SK-N-SH (cell line): ENCODE measurements at regions not wholly inside any gene's neighbourhood (a gene's known extent, or its start where the extent isn't known, plus 50 kb on each side); places are given as distances from the start of the nearest gene placed in this dataset.

Source experiments
- CTCF ChIA-PET: fragments of 300-600, 350-600 bp; formaldehyde crosslinking; extraction: SDS; loops from one replicate; lab custom pipeline; 2021; lab: Yijun Ruan, JAX
- POLR2A ChIA-PET: fragments of 350-600 bp; sonication (Branson Sonifier 250); formaldehyde crosslinking; extraction: SDS; loops from one replicate; lab custom pipeline; 2020; ENCODE audit warnings: antibody characterized with exemption, inconsistent platforms; lab: Yijun Ruan, JAX
- DNase-seq: peaks from one replicate; pipeline ENCODE4 v3.0.0; 2012
- H2AFZ ChIP-seq: fragments of 200-600 bp; sonication (generic); 2 replicates; pipeline ENCODE4 v1.8.1; 2016; ENCODE audit warnings: antibody characterized with exemption, mild to moderate bottlenecking, low read depth
- H3F3A ChIP-seq: fragments of 200-600 bp; sonication (generic); replicated peaks from 2 replicates; pipeline ENCODE3; 2016; ENCODE audit warnings: antibody characterized with exemption, mild to moderate bottlenecking; ENCODE audit not compliant: insufficient read depth
- H3K27ac ChIP-seq, 2 experiments: fragments of 200-500 bp in 1 of 2; fragments of 200-600 bp in 1 of 2; sonication (Bioruptor generic) in 1 of 2; sonication (generic), shearing (Covaris generic) in 1 of 2; 2 replicates each; pipeline versions ENCODE4 v1.5.1 to v1.6.1; 2014 to 2016; ENCODE audit warnings: low read depth in 2 of 2, inconsistent platforms in 1 of 2, low read length in 1 of 2, mild to moderate bottlenecking in 1 of 2, mixed read lengths in 1 of 2
- H3K27me3 ChIP-seq: fragments of 200-600 bp; sonication (generic), shearing (Covaris generic); 2 replicates; pipeline ENCODE4 v1.6.1; 2016; ENCODE audit warnings: mixed run types; ENCODE audit not compliant: insufficient read depth
- H3K36me3 ChIP-seq, 2 experiments: fragments of 200-500 bp in 1 of 2; fragments of 200-600 bp in 1 of 2; sonication (Bioruptor generic) in 1 of 2; sonication (generic) in 1 of 2; replicated peaks in 1 of 2; 2 replicates each; pipeline versions ENCODE3 to v1.5.1; 2014 to 2016; ENCODE audit warnings: low read length in 1 of 2, mild to moderate bottlenecking in 1 of 2; ENCODE audit not compliant: insufficient read depth in 2 of 2, control insufficient read depth in 1 of 2
- H3K4me1 ChIP-seq, 2 experiments: fragments of 200-500 bp in 1 of 2; fragments of 200-600 bp in 1 of 2; sonication (Bioruptor generic) in 1 of 2; sonication (generic), shearing (Covaris generic) in 1 of 2; 2 replicates each; pipeline versions ENCODE4 v1.5.1 to v1.6.1; 2014 to 2016; ENCODE audit warnings: low read depth in 1 of 2, low read length in 1 of 2, mixed run types in 1 of 2; ENCODE audit not compliant: insufficient read depth in 2 of 2, control insufficient read depth in 1 of 2
- H3K4me2 ChIP-seq: fragments of 200-600 bp; sonication (generic), shearing (Covaris generic); 2 replicates; pipeline ENCODE4 v1.6.1; 2017; ENCODE audit warnings: mixed run types
- H3K4me3 ChIP-seq, 2 experiments: fragments of 200-500 bp in 1 of 2; fragments of 200-600 bp in 1 of 2; sonication (Bioruptor generic) in 1 of 2; sonication (generic), shearing (Covaris generic) in 1 of 2; 2 replicates each; pipeline versions ENCODE4 v1.5.1 to v1.8.1; 2014 to 2016; ENCODE audit warnings: low read depth in 2 of 2, inconsistent platforms in 1 of 2, low read length in 1 of 2, mild to moderate bottlenecking in 1 of 2, mixed read lengths in 1 of 2, moderate library complexity in 1 of 2
- H3K79me2 ChIP-seq: fragments of 200-600 bp; sonication (generic); 2 replicates; pipeline ENCODE4 v1.8.1; 2017; ENCODE audit warnings: mild to moderate bottlenecking; ENCODE audit not compliant: insufficient read depth
- H3K9ac ChIP-seq: fragments of 200-600 bp; sonication (generic); 2 replicates; pipeline ENCODE4 v1.6.1; 2017; ENCODE audit warnings: mixed run types
- H3K9me2 ChIP-seq: fragments of 200-600 bp; sonication (generic); 2 replicates; pipeline ENCODE4 v1.6.1; 2017; ENCODE audit warnings: mixed run types
- H3K9me3 ChIP-seq: fragments of 200-600 bp; sonication (generic); 2 replicates; pipeline ENCODE4 v1.6.1; 2017; ENCODE audit warnings: mixed run types, mild to moderate bottlenecking, moderate library complexity
- H4K20me1 ChIP-seq: fragments of 200-600 bp; sonication (generic); 2 replicates; pipeline ENCODE4 v1.6.1; 2017; ENCODE audit warnings: mild to moderate bottlenecking, mixed run types; ENCODE audit not compliant: insufficient read depth
- ELF1 ChIP-seq: IDR thresholded peaks from 2 replicates; pipeline ENCODE4 v1.4.0; 2012
- EP300 ChIP-seq, 2 experiments: IDR thresholded peaks; 2 replicates each; pipeline versions ENCODE4 v1.4.0 to v1.6.1; 2012; ENCODE audit warnings: borderline replicate concordance in 1 of 2, low read depth in 1 of 2, low read length in 1 of 2
- FOSL2 ChIP-seq: IDR thresholded peaks from 2 replicates; pipeline ENCODE4 v1.4.0; 2012; ENCODE audit warnings: low read depth, mild to moderate bottlenecking, moderate library complexity, borderline replicate concordance
- JUND ChIP-seq: IDR thresholded peaks from 2 replicates; pipeline ENCODE4 v1.4.0; 2012
- MAX ChIP-seq: IDR thresholded peaks from 2 replicates; pipeline ENCODE4 v1.4.0; 2012; ENCODE audit warnings: low read depth
- NFIC ChIP-seq: IDR thresholded peaks from 2 replicates; pipeline ENCODE4 v1.4.0; 2012; ENCODE audit warnings: borderline replicate concordance
- NRF1 ChIP-seq: IDR thresholded peaks from 2 replicates; pipeline ENCODE4 v1.6.1; 2012; ENCODE audit warnings: low read depth, mild to moderate bottlenecking, low read length
- PBX3 ChIP-seq: IDR thresholded peaks from 2 replicates; pipeline ENCODE4; 2012
- RAD21 ChIP-seq: IDR thresholded peaks from 2 replicates; pipeline ENCODE4 v1.6.1; 2012; ENCODE audit warnings: mild to moderate bottlenecking, low read length
- RCOR1 ChIP-seq: fragments of 150-350 bp; IDR thresholded peaks from 2 replicates; pipeline ENCODE4 v1.6.1; 2017; ENCODE audit warnings: antibody characterized with exemption, low read length
- TCF12 ChIP-seq: IDR thresholded peaks from 2 replicates; pipeline ENCODE4 v1.4.0; 2012
- TEAD4 ChIP-seq: IDR thresholded peaks from 2 replicates; pipeline ENCODE4 v1.4.0; 2012; ENCODE audit warnings: mild to moderate bottlenecking, borderline replicate concordance; ENCODE audit not compliant: insufficient read depth
- YY1 ChIP-seq: IDR thresholded peaks from 2 replicates; pipeline ENCODE4 v1.4.0; 2012; ENCODE audit warnings: low read depth, mild to moderate bottlenecking
- WGBS: methylation state at CpG from one replicate; pipeline ENCODE4 v1.1.6; 2017; ENCODE audit warnings: low lambda C conversion rate; 5-methylcytosine and 5-hydroxymethylcytosine counted together

GRCh38 chr7:81211204-81211933 is 292.5 kb upstream of the SEMA3C start:
- DNase-seq = no peak
- CTCF ChIA-PET = interaction anchor here (0.6 kb wide), 1 partner anchor 28 kb away, joined by 3 read pairs; no protein-coding TSS in a partner anchor
- H2AFZ ChIP-seq = 0 out of 2 replicates have a peak overlapping the region, but pooled peaks have one; percentile 1

GRCh38 chr7:81210137-81211064 is 291.6 kb upstream of the SEMA3C start:
- Histone ChIP-seq H3K36me3 (no peaks in the 10 kb centered on the region), H3K9me2 (no peaks in the 10 kb centered on the region), H3K4me1 (peaks cover 4 to 16% of the 10 kb centered on the region in 2 experiments), H3K9ac (0 out of 2 replicates have a peak overlapping the region, but pooled peaks have one; percentile 5), H3K4me2 (no peak overlapping the region), H3K27me3 (no peaks in the 10 kb centered on the region), H3K9me3 (no peaks in the 10 kb centered on the region), H2AFZ (0 out of 2 replicates have a peak overlapping the region, but pooled peaks have one; percentile 1), H3F3A (peaks cover 8% of the 10 kb centered on the region), H3K79me2 (no peaks in the 10 kb centered on the region), H3K27ac (peak overlapping the region in 1 of 2 experiments; percentile 56; a peak in 3 of 4 replicates), H3K4me3 (no peak overlapping the region), H4K20me1 (no peaks in the 10 kb centered on the region)
- DNase-seq = no peak
- POLR2A ChIA-PET = no interaction called here
- WGBS = 38% methylated on average over 2 of the region's 2 CpGs
- TF ChIP-seq RAD21 (no peak), NFIC (peak; percentile 47), TCF12 (peak; percentile 57), PBX3 (peak; percentile 69), RCOR1 (no peak), TEAD4 (peak; percentile 44; the same call in 1 of the 2 replicates), EP300 (IDR thresholded peaks at IDR 0.05; ENCODE audit: borderline replicate concordance in 1 of 2, low read depth in 1 of 2, low read length in 1 of 2) (peak in 1 of 2 experiments; percentile 49; a peak in 1 of 4 replicates), JUND (peak; percentile 54), MAX (0 out of 2 replicates have a peak, but pooled peaks have one; percentile 44), FOSL2 (peak; percentile 41; the same call in 1 of the 2 replicates)
- CTCF ChIA-PET = interaction anchor here (2.0 kb wide), 1 partner anchor 12 kb away, joined by 6 read pairs; no protein-coding TSS in a partner anchor

More at GRCh38 chr7:81211204-81211933, 292.5 kb upstream of the SEMA3C start:
- no peaks in the 10 kb centered on the region for H3K9me3 ChIP-seq
- no peaks in the 10 kb centered on the region for H3K27me3 ChIP-seq
- no peaks in the 10 kb centered on the region for H3K9me2 ChIP-seq
- no peak overlapping the region for H3K4me3 ChIP-seq
- H4K20me1 ChIP-seq = no peaks in the 10 kb centered on the region
- no peak overlapping the region for H3K9ac ChIP-seq
- TF ChIP-seq MAX (peak; percentile 56; the same call in 1 of the 2 replicates), TCF12 (no peak), ELF1 (no peak), PBX3 (no peak), FOSL2 (0 out of 2 replicates have a peak, but pooled peaks have one; percentile 1), YY1 (no peak), JUND (no peak), NRF1 (no peak)
- H3K4me2 ChIP-seq = no peak overlapping the region
- no peaks in the 10 kb centered on the region for H3K79me2 ChIP-seq
- peaks cover 4 to 16% of the 10 kb centered on the region in 2 experiments for H3K4me1 ChIP-seq
- POLR2A ChIA-PET = no interaction called here
- peaks cover 14% of the 10 kb centered on the region for H3F3A ChIP-seq
- H3K27ac ChIP-seq = peak overlapping the region in 1 of 2 experiments; percentile 56; a peak in 2 of 4 replicates
- 81% methylated on average over 6 of the region's 6 CpGs for WGBS
- H3K36me3 ChIP-seq = no peaks in the 10 kb centered on the region
